ENCODE measurements at regions not wholly inside any gene's neighbourhood (a gene's known extent, or its start where the extent isn't known, plus 50 kb on each side); places are given as distances from the start of the nearest gene placed in this dataset.

DNA sequence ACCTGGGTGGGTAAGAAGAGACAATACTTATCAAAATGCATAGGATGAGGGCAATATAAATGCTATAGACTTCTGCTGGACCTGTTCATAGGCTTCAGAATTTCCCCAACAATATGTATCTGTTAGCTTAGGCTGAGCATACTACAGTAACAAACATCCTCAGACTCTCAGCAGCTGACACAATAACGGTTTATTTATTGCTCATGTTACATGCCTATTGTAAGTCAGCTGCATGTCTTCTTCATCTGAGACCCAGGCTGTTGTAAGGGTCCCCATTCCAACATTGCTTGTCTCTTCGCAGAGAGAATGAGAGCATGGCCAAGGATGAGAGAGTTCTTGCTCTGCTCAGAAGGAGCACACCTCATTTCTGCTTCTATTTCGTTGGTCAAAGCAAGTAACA lies 150.7 kb downstream of the TMEM200C start:
- Mint-ChIP-seq H3K4me1 (ENCODE audit: low read depth) (no peaks in the 10 kb centered on the region), H3K4me3 (ENCODE audit: unreplicated experiment) (no peak overlapping the region), H3K9me3 (ENCODE audit: low read depth) (no peaks in the 10 kb centered on the region), H3K36me3 (ENCODE audit: low read depth) (no peaks in the 10 kb centered on the region), H3K27ac (ENCODE audit: unreplicated experiment) (no peak overlapping the region), H3K27me3 (ENCODE audit: low read depth) (peaks cover 23% of the 10 kb centered on the region)
- TF ChIP-seq, protein P1, sequence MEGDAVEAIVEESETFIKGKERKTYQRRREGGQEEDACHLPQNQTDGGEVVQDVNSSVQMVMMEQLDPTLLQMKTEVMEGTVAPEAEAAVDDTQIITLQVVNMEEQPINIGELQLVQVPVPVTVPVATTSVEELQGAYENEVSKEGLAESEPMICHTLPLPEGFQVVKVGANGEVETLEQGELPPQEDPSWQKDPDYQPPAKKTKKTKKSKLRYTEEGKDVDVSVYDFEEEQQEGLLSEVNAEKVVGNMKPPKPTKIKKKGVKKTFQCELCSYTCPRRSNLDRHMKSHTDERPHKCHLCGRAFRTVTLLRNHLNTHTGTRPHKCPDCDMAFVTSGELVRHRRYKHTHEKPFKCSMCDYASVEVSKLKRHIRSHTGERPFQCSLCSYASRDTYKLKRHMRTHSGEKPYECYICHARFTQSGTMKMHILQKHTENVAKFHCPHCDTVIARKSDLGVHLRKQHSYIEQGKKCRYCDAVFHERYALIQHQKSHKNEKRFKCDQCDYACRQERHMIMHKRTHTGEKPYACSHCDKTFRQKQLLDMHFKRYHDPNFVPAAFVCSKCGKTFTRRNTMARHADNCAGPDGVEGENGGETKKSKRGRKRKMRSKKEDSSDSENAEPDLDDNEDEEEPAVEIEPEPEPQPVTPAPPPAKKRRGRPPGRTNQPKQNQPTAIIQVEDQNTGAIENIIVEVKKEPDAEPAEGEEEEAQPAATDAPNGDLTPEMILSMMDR (IDR thresholded peaks at IDR 0.05) = no peak
- no peak for DNase-seq (ENCODE audit: low spot score)

DNA sequence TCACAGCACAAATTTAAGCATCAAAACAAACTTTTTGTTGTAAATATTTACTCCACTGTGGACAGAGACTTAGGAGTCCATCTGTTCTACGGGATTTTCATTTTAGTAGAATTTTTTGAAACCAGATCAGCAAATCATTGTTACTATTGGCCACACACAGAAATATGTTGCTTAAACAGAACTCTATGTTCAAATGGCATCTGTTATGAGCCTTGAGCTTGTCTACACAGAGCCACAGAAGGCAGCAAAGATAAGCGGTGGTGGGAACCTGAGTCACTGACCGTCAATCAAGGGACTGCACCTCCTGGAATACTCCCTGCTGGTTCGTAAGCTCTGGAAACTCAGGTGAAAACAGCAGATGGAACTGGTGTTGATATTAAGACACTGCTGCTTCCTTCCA lies 156.8 kb downstream of the TMEM200C start:
- TF ChIP-seq, protein P1 (IDR thresholded peaks at IDR 0.05) = no peak
- Mint-ChIP-seq H3K9me3 (ENCODE audit: low read depth) (no peaks in the 10 kb centered on the region), H3K27ac (ENCODE audit: unreplicated experiment) (no peak overlapping the region), H3K4me1 (ENCODE audit: low read depth) (no peaks in the 10 kb centered on the region), H3K36me3 (ENCODE audit: low read depth) (no peaks in the 10 kb centered on the region), H3K4me3 (ENCODE audit: unreplicated experiment) (no peak overlapping the region), H3K27me3 (ENCODE audit: low read depth) (peaks cover 23% of the 10 kb centered on the region)
- DNase-seq (ENCODE audit: low spot score) = no peak

DNA sequence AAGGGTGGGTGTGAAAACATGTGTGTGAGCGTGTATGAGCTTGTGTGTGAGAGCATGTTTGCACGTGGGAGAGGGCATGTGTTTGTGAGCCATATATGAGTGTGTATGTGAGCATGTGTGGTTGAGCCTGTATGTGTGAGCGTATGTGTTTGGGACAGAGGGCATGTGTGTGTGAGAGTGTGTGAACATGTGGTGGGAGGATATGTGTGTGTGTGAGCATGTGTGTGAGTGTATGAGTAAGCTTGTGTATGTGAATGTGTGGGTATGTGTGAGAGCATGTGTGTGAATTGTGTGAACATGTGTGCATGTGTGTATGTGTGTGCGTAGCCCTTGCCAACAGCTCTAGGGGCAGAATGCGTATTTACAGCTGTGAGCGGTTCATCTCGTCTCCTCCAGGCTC lies 163.0 kb downstream of the TMEM200C start:
- H3K27ac Mint-ChIP-seq (ENCODE audit: unreplicated experiment) = no peak overlapping the region
- H3K36me3 Mint-ChIP-seq (ENCODE audit: low read depth) = no peaks in the 10 kb centered on the region
- no peaks in the 10 kb centered on the region for H3K9me3 Mint-ChIP-seq (ENCODE audit: low read depth)
- H3K4me3 Mint-ChIP-seq (ENCODE audit: unreplicated experiment) = no peak overlapping the region
- DNase-seq (ENCODE audit: low spot score) = no peak
- peaks cover 33% of the 10 kb centered on the region for H3K27me3 Mint-ChIP-seq (ENCODE audit: low read depth)
- TF ChIP-seq, protein P1 (IDR thresholded peaks at IDR 0.05) = no peak
- no peaks in the 10 kb centered on the region for H3K4me1 Mint-ChIP-seq (ENCODE audit: low read depth)

DNA sequence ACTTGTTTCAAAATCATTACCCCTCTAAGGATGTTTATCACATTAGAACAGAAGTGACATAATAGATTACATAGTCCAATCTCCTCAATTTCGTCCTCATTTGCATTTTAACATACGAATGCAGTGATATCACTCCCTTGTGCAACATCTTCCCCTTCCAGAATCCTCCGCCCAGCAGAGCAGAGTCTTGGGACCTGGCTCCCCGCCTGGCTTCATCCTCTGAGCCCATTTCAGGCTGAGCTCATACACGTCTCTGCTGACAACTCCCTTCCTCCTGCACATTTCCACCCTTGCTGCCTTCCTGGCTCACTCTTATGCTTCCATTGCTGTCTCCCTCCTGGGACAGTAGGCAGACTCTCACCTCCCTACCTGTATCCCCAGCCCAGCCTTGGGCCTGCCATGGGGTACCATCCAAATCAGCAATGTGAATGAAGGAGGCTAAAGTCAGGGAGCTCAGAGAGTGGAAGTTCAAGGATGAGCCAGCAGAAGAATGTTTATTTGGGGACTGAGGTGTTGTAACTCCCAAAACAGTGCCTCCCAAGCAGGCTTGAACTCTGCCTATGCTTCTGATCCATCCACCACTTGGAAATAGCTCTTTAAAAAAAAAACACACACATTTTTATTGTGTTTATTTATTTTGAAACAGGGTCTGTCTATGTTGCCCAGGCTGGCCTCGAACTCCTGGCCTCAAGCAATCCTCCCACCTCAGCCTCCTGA lies 165.2 kb downstream of the TMEM200C start:
- DNase-seq (ENCODE audit: low spot score) = no peak
- Mint-ChIP-seq H3K27me3 (ENCODE audit: low read depth) (peaks cover 24% of the 10 kb centered on the region), H3K9me3 (ENCODE audit: low read depth) (no peaks in the 10 kb centered on the region), H3K27ac (ENCODE audit: unreplicated experiment) (no peak overlapping the region), H3K4me1 (ENCODE audit: low read depth) (no peaks in the 10 kb centered on the region), H3K4me3 (ENCODE audit: unreplicated experiment) (no peak overlapping the region), H3K36me3 (ENCODE audit: low read depth) (no peaks in the 10 kb centered on the region)
- TF ChIP-seq, protein P1 (IDR thresholded peaks at IDR 0.05) = no peak

- H3K27me3 Mint-ChIP-seq (ENCODE audit: low read depth) = peaks cover 20% of the 10 kb centered on the region
- H3K36me3 Mint-ChIP-seq (ENCODE audit: low read depth) = no peaks in the 10 kb centered on the region
- TF ChIP-seq, protein P1 (IDR thresholded peaks at IDR 0.05) = no peak
- no peak for DNase-seq (ENCODE audit: low spot score)
- H3K27ac Mint-ChIP-seq (ENCODE audit: unreplicated experiment) = no peak overlapping the region
- no peaks in the 10 kb centered on the region for H3K9me3 Mint-ChIP-seq (ENCODE audit: low read depth)
- H3K4me1 Mint-ChIP-seq (ENCODE audit: low read depth) = no peaks in the 10 kb centered on the region
- H3K4me3 Mint-ChIP-seq (ENCODE audit: unreplicated experiment) = no peak overlapping the region
Observed at GRCh38 chr18:5728531-5728930, 166.8 kb downstream of the TMEM200C start.

Measured in chondrocyte (in vitro differentiated cells).